CD4-positive, alpha-beta T cell treated with Interferon gamma for 1 hour (primary cell): ENCODE measurements at regions not wholly inside any gene's neighbourhood (a gene's known extent, or its start where the extent isn't known, plus 50 kb on each side); places are given as distances from the start of the nearest gene placed in this dataset.

Experiments used
- DNase-seq: peaks from one replicate; pipeline ENCODE4 v3.0.0-alpha.2; 2020

- no peak for DNase-seq
These were observed 455.7 kb upstream of the TLE4 start for GRCh38 chr9:79116041-79116440.

- DNase-seq = no peak
These were observed 455.1 kb upstream of the TLE4 start for GRCh38 chr9:79116709-79117108.

DNA sequence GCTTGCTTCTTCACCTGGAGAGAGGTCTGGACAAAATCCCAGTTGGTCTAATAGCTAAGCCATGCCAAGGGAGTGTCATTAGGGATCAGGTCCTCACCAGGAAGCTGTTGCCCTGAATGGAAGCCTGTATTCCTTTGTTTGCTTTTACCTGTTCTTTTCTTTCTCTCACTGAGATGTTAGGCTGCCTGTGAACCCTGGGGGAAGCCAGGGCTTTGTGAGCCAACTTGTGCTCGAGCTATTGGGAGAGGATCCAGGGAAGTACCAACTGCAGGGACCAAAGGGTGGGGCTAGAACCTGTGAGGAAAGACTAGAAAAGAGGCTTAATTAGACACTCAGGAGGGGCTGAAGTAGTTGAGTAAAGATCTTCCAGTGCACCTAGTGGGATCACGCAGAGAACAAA, 451.2 kb upstream of the TLE4 start:
- DNase-seq = no peak

DNA sequence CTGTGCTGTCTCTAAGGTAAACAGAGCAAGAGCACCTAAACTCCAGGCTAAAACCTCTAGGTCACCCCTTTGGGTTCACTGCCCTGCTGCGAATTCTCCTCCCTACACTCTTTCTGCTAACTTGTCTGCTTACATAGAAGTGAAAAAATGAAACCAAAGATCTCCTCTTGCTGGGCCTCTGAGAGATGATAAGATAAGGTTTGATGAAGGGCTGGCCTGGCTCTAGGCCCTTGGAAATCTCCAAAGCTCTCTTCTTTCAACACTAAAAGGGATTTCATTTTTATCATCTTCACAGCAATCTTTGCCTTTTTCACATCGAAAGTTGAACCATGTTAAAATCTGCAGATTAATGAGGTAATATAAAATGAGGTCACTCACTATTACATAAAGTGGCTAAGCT, 450.8 kb upstream of the TLE4 start:
- DNase-seq = no peak

DNA sequence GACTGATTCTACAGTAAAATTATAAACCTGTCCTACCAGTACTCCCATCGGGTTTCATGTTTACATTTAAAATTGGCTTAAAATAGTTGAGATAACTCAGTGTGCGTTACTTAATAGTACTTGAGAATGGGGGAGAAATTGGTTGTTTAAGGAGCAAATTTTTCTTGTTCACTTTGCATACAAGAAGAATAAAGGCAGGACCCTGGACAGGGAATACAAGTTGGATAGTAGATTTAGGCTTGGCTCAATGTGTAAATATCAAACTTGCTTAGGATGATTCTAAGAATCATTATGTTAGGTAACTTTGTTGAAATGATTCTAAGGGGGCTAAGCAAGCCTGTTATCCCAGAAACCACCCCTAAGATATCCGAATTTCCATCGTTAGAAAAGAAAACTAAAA, 448.4 kb upstream of the TLE4 start:
- DNase-seq = no peak

- DNase-seq = no peak
These were observed 444.1 kb upstream of the TLE4 start for GRCh38 chr9:79127661-79128060.

DNA sequence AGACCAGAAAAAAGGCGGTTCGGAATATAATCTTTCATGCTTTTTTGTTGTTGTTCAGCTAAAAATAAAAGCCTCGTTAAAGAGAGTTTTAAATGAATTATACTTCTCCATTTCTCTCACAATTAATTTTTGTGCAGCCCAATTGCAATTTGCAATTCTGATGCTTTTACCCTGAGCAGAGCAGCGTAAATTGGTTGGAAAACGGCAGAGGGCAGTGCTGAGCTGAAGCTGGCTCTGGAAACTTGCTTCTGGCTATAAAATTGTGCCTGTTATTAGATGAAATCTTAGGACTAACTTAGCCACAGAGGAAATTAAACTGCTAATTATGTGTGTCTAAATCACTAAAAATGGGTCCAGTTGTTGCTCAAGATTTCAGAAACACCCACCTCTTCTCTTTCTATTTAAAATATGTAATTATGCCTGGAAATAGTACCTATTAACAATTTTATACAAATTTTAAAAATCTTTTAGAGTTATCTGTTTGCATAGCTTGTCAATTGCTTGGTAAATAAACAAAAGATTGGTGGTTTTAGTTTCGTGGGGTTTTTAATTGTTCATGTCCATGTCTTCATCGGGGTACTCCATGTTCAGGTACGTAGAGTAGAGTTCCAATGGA, 441.8 kb upstream of the TLE4 start:
- DNase-seq = peak; percentile 8

- DNase-seq = no peak
These were observed 440.5 kb upstream of the TLE4 start for GRCh38 chr9:79131246-79131774.

DNA sequence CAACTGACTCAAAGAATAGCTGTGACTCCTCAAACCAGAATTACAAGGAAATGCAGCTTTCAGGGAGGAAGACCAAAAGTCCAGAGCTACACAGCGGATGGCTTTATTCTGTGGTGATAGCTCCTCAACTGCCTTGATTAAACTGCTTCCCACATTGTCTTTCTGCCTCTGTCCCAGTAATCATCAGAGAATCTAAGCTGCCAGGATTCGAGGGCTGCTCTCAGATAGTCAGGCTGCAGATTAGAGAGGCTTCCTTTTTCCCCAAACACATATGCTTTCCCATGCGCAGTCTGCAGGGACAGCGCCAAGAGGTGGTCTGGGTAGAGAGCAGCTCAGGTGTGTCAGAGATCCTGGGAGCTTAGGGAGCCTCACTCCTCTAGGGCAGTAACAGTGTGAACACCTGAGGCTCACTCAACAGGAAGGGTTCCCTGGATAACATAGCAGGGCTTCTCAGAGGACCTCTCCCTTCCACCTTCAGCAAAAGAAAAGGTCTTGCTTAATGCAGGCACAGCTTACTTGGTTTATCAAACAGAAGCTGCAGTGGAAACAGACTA, 439.9 kb upstream of the TLE4 start:
- DNase-seq = no peak

GRCh38 chr9:79134654-79135053, 437.1 kb upstream of the TLE4 start:
- DNase-seq = no peak

GRCh38 chr9:79135681-79136415, 435.9 kb upstream of the TLE4 start:
- DNase-seq = peak; percentile 1

GRCh38 chr9:79140751-79141150, 431.0 kb upstream of the TLE4 start:
- DNase-seq = no peak

DNA sequence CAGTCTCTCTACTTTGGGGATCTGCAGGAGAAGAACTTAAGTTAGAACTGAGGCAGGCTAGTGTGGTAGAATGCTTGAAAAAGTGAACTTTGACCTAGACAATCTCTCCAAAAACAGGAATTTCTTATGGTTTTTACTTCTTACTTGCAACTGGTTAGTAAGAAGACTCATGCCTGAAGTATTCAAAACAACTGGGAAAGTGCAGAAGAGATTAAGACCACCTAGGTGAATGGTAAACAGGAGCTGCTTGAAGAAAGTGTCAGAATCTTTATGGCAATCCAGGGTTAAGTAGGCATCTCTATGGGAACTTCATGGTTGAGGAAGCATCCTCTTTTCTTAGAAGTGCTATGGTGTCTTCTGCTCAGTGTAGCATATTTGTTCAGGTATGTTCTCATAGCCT, 428.6 kb upstream of the TLE4 start:
- no peak for DNase-seq

- no peak for DNase-seq
These were observed 426.3 kb upstream of the TLE4 start for GRCh38 chr9:79145442-79145841.

GRCh38 chr9:79149585-79149984, 422.2 kb upstream of the TLE4 start:
- no peak for DNase-seq

DNA sequence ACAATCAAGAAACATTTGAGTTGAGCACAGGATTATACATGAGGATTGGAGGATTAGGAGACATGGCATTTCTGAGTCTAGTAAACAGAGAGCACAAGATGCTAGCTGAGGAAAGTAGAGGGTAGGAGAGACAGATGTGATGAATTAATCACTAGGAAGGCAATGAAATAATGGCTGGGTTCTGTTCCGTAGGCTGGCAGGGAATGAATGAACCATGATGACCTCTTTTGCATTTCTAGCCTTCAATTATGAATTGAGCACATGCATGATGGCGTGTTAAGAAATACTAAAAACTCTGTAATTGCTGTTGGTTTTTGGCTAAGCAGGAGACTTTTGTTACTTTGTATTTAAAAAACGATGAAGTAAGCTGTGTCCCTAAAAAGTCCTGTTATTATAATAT, 420.0 kb upstream of the TLE4 start:
- DNase-seq = no peak

- no peak for DNase-seq
These were observed 419.5 kb upstream of the TLE4 start for GRCh38 chr9:79152306-79152705.

DNA sequence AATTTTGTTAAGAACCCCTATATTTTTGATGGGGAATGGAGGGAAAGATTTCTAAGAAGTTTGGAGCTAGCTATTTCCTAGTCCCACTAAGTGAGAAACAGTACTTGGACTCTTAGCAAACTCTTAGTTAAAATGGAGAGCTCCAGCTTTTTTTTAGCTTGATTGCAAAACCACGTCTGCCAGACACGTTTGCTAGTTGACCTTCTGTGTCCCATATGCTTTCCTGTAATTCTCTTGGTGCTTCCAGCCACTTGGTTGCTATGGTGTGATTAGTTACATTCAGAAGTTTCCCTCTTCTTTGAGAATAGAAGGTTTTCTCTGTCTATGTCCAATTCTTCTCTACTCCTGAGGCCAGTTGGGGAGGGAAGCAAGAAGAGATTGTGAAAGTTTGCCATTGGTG, 417.0 kb upstream of the TLE4 start:
- no peak for DNase-seq

DNA sequence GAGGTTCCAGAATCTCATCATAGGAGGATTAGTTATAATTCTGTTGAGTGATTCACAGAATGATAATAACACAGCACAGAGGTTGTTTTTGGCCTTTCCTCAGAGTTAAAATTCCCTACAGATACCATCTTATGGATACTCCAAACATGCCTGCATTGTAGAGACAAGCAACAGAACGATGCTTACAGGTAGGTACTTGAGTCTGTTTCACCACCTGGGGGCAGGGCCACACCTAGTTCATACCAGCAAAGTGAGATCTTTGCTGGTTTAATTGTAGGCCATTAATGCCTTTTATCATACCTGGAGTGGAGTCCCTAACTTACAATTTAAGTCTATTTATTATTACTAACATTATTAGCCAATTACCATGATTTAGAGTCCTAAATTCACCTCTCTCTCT, 416.5 kb upstream of the TLE4 start:
- DNase-seq = no peak

DNA sequence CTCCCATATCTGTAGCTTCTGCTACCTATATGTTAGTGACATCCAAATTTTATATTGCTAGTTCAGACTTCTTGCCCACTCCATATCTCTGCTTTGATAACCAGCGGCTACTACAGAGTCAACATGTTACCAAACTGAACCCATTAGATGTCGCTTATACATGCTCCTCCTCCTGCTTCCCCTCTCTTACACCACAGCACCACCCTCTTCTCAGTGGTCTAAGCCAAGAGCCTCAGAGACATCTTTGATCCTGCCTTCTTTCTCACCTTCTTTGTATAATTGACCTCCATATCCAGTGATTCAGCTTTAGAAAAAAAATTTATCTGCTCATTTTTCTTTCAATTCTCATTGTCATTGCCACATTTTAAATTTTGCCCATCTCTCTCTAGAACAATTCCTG, 408.2 kb upstream of the TLE4 start:
- DNase-seq = no peak

- no peak for DNase-seq
These were observed 407.4 kb upstream of the TLE4 start for GRCh38 chr9:79164406-79164805.

DNA sequence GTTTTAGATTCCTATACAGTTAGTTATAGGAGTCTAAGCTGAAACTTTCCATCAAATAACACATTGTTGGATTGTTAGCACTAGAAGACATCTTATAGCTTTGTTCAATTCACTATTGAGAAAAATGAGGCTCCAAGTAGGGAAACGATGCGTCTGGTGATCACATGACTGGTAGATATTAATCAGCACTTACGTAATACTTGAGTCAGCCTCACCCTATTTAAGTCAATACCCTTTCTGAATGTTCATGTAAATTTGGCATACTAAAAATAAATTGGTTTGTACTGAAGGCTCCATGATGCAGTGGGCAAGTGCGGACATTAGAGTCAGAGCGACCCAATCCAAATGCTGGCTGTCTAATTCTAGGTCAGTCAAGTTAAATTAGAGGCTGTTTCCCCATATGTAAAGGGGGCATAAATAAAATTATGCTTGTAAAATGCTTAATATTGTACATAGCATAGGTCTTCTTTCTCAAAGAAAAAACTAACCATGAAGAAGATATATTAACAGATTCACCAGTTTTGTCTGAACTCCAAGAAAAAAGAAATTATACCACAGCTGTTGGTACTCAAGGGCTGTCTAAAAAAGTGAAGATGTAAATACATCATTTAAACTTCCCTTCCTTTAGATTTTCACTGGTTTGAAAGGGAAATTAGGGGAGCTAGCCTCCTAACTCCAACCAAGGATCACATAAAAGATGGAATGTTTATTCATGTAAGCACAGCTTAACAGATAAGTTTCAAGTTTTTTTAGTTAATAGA, 406.6 kb upstream of the TLE4 start:
- DNase-seq = no peak

DNA sequence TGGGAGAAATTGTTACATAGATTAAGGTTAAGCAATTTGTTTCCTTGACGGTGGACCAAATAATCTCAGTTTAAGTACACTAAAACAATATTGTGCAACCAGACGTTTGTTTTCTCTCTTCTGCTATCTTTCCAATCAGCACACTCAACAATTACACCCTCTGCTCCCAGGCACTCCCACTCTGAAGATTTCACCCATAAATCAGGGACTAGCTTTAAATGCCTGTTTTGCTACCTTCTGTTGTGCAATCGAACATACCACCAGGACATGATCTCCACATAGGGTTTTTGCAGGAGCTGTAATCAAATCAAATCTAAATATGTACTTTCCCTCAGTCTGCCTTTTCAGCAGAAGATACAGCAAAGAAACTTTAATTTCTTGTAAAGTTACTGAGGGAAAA, 405.8 kb upstream of the TLE4 start:
- DNase-seq = no peak

DNA sequence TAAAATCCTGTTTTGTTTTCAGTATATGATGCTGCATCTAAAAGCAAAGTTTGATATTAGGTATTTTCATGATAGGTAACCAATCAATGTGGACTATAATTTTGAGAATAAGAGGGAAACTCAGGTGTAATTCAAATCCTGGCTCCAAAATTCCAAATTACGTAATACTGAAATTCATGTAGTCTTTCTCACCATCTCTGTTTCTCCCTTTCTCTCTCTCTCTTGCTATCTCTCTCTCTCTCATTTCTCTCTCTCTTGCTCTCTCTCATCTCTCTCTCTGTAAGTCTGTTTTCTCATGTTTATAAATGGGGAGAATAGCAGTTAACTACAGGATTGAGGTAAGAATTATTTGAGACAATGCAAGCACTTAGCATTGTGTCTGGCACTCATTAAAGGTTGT, 401.1 kb upstream of the TLE4 start:
- DNase-seq = no peak
